ENCODE measurements at regions not wholly inside any gene's neighbourhood (a gene's known extent, or its start where the extent isn't known, plus 50 kb on each side); places are given as distances from the start of the nearest gene placed in this dataset.

DNA sequence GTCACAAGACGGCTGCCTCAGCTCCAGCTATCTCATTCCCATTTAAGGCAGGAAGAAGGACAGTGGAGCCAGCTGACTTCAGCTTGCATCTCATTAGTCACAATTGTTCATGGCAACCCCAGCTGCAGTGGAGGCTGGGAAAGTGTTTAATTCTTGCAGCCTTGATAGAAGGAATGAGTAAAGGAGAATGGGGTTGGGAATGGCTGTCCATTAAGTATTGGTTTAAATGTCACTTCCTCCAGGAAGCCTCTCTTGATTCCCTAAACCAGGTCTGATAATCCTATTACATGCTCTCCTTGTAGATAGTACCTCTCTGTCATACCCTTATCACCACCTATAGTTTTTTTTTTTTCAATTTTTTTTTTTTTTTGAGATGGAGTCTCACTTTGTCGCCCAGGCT is 166.4 kb downstream of the TFAP2C start:
- Histone ChIP-seq H3K27me3 (no peaks in the 10 kb centered on the region), H3K36me3 (no peaks in the 10 kb centered on the region), H3K27ac (no peak overlapping the region), H3K4me3 (no peak overlapping the region), H3K9me3 (peaks cover 0 to 8% of the 10 kb centered on the region in 2 donors), H3K4me1 (no peaks in the 10 kb centered on the region)
- DNase-seq (ENCODE audit: low spot score), result no peak
- TF ChIP-seq, protein P1, sequence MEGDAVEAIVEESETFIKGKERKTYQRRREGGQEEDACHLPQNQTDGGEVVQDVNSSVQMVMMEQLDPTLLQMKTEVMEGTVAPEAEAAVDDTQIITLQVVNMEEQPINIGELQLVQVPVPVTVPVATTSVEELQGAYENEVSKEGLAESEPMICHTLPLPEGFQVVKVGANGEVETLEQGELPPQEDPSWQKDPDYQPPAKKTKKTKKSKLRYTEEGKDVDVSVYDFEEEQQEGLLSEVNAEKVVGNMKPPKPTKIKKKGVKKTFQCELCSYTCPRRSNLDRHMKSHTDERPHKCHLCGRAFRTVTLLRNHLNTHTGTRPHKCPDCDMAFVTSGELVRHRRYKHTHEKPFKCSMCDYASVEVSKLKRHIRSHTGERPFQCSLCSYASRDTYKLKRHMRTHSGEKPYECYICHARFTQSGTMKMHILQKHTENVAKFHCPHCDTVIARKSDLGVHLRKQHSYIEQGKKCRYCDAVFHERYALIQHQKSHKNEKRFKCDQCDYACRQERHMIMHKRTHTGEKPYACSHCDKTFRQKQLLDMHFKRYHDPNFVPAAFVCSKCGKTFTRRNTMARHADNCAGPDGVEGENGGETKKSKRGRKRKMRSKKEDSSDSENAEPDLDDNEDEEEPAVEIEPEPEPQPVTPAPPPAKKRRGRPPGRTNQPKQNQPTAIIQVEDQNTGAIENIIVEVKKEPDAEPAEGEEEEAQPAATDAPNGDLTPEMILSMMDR (IDR thresholded peaks at IDR 0.05), result no peak

DNA sequence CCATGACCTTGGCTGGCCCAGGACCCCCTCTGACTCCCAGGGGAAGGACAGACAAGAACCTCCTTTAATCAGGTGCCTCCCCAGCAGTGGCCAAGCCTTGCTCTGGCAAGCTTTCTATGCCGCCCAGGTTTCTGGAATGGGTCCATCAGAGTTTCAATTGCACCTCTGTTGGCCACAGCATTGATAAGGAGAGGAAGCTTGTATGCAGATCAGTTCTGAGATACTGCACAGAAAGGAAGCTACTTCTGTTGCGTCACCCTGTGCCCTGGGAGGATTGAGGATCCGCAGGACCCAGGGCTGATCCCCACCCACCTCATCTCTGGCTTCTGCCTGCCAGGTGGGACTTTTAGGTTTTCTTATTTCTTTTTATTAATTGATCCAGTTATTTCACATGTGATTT is 167.2 kb downstream of the TFAP2C start:
- Histone ChIP-seq H3K9me3 (peaks cover 0 to 8% of the 10 kb centered on the region in 2 donors), H3K27me3 (no peaks in the 10 kb centered on the region), H3K36me3 (no peaks in the 10 kb centered on the region), H3K4me1 (no peaks in the 10 kb centered on the region), H3K4me3 (no peak overlapping the region), H3K27ac (no peak overlapping the region)
- DNase-seq (ENCODE audit: low spot score), result no peak
- TF ChIP-seq, protein P1 (IDR thresholded peaks at IDR 0.05), result no peak

DNA sequence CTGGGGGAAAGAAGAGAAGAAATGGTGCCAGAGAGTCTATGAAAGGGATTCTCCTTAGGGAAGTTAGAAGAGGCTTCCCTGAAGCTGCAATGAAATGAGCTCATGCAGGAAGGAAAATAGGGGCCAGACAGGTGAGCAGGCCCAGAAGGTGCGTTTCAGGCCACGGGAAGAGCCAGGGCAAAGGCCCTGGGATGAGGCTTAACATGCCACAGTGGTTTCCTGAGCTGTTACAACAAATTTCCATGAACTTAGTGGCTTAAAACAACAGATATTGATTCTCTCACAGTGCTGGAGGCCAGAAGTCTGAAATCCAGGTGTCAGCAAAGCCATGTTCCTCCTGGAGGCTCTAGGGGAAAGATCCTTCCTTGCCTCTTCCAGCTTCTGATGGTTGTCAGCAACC is 167.9 kb downstream of the TFAP2C start:
- Histone ChIP-seq H3K9me3 (peaks cover 0 to 8% of the 10 kb centered on the region in 2 donors), H3K27me3 (no peaks in the 10 kb centered on the region), H3K4me3 (no peak overlapping the region), H3K36me3 (no peaks in the 10 kb centered on the region), H3K27ac (no peak overlapping the region), H3K4me1 (no peaks in the 10 kb centered on the region)
- no peak for DNase-seq (ENCODE audit: low spot score)
- TF ChIP-seq, protein P1 (IDR thresholded peaks at IDR 0.05), result no peak

DNA sequence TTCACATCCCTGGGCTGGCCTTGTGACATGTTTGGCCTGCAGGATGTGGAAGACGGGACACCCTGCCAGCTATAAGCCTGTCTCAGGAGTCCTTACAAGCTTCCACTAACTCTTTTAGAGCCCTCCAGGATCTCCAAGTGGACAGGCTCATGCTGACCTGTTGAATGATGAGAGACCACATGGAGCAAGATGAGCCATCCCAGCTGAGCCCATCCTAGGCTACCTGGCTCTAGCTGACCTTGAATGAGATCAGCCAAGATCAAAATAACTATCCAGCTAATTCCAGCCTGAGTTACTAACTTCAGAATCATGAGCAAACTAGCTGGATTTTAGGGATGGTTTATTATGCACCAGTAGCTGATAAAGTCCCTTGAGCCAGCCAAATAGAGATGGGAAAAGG is 169.5 kb downstream of the TFAP2C start:
- H3K4me1 ChIP-seq, result no peaks in the 10 kb centered on the region
- H3K9me3 ChIP-seq, result peaks cover 0 to 8% of the 10 kb centered on the region in 2 donors
- DNase-seq (ENCODE audit: low spot score), result no peak
- H3K27ac ChIP-seq, result no peak overlapping the region
- no peaks in the 10 kb centered on the region for H3K27me3 ChIP-seq
- H3K4me3 ChIP-seq, result no peak overlapping the region
- TF ChIP-seq, protein P1 (IDR thresholded peaks at IDR 0.05), result no peak
- H3K36me3 ChIP-seq, result no peaks in the 10 kb centered on the region

DNA sequence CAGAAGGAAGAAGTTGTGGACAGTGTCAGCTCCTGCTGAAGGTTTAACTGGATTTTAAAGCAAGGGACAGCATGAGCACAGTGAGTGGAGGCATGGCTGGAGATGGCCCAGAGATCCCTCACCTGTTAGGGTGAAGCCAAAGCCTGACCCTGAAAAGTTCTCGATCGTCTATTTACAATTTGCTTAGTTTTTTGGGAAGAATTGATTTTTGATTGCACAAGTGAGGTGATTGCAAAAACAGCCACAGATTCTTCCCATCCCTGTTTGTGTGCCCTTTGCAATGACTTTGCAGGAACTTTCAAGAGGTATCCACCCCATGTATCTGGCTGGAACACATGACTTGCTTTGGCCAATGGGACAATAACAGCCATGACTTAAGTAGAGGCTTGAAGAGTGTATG is 170.1 kb downstream of the TFAP2C start:
- Histone ChIP-seq H3K36me3 (no peaks in the 10 kb centered on the region), H3K9me3 (peaks cover 0 to 8% of the 10 kb centered on the region in 2 donors), H3K27me3 (no peaks in the 10 kb centered on the region), H3K4me3 (no peak overlapping the region), H3K4me1 (no peaks in the 10 kb centered on the region), H3K27ac (no peak overlapping the region)
- TF ChIP-seq, protein P1 (IDR thresholded peaks at IDR 0.05), result no peak
- DNase-seq (ENCODE audit: low spot score), result no peak

DNA sequence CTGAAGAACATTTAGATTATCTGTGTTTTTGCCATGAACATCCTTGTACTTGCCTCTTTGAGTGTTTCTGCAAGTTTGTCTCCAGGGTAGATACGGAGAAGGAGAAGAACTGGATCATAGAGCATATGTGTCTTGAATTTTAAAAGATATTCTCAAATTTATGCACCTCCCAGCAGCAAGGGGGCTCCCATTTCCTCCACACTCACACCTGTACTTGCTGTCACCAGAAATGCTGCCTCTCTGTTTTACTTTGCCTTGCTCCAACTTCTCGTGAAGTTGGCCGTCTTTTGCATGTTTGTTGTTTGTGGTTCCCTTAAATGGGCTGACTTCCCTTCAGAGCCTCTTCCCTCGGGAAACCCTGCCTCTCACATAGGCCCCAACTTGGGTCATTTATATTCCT is 171.0 kb downstream of the TFAP2C start:
- peaks cover 0 to 8% of the 10 kb centered on the region in 2 donors for H3K9me3 ChIP-seq
- H3K27me3 ChIP-seq, result no peaks in the 10 kb centered on the region
- no peaks in the 10 kb centered on the region for H3K36me3 ChIP-seq
- H3K4me3 ChIP-seq, result no peak overlapping the region
- TF ChIP-seq, protein P1 (IDR thresholded peaks at IDR 0.05), result no peak
- no peak for DNase-seq (ENCODE audit: low spot score)
- H3K4me1 ChIP-seq, result no peaks in the 10 kb centered on the region
- H3K27ac ChIP-seq, result no peak overlapping the region
